ACHN (cell line): ENCODE measurements at regions not wholly inside any gene's neighbourhood (a gene's known extent, or its start where the extent isn't known, plus 50 kb on each side); places are given as distances from the start of the nearest gene placed in this dataset.
A peak's percentile ranks its signal among the peaks of the same experiment; 100 is the strongest.
"Not testable (repeated sequence)": the region's sequence is repeated elsewhere in the genome, so short reads cannot be mapped to it uniquely, and the experiment has no call there.

Experiments
- DNase-seq: peaks from one replicate; pipeline ENCODE4 v3.0.0-alpha.2; 2015
- in situ Hi-C: cut with HindIII; loops from 2 replicates; pipeline ENCODE4 v1.10.0; 2017; ENCODE audit warnings: low sequenced_read_pairs, low pct_ligation_motif_present, low pct_unique_long_range_greater_than_20kb

- DNase-seq: no peak
- in situ Hi-C loops: no loop called here
These were observed 502.3 kb upstream of the RGS6 start for GRCh38 chr14:71429902-71430301.

GRCh38 chr14:71430321-71430677 lies 501.9 kb upstream of the RGS6 start:
- in situ Hi-C loops: no loop called here
- DNase-seq: no peak

- in situ Hi-C loops: no loop called here
These were observed 501.4 kb upstream of the RGS6 start for GRCh38 chr14:71430678-71431376.

GRCh38 chr14:71432334-71433110 lies 499.7 kb upstream of the RGS6 start:
- DNase-seq: no peak
- in situ Hi-C loops: no loop called here

More at GRCh38 chr14:71430678-71431376, 501.4 kb upstream of the RGS6 start:
- no peak for DNase-seq

GRCh38 chr14:71433303-71433702 lies 498.9 kb upstream of the RGS6 start:
- in situ Hi-C loops: no loop called here
- no peak for DNase-seq

GRCh38 chr14:71435641-71436040 lies 496.6 kb upstream of the RGS6 start:
- DNase-seq, in situ Hi-C loops: not testable (repeated sequence)

GRCh38 chr14:71437870-71438269 lies 494.4 kb upstream of the RGS6 start:
- in situ Hi-C loops: no loop called here
- DNase-seq: no peak

- DNase-seq: no peak
- in situ Hi-C loops: no loop called here
These were observed 493.5 kb upstream of the RGS6 start for GRCh38 chr14:71438684-71439083.

GRCh38 chr14:71441126-71441525 lies 491.1 kb upstream of the RGS6 start:
- no peak for DNase-seq
- in situ Hi-C loops: no loop called here

GRCh38 chr14:71444030-71444822 lies 488.0 kb upstream of the RGS6 start:
- no peak for DNase-seq
- in situ Hi-C loops: no loop called here

GRCh38 chr14:71448431-71449315 lies 483.6 kb upstream of the RGS6 start:
- in situ Hi-C loops: no loop called here
- no peak for DNase-seq

GRCh38 chr14:71449316-71450055 lies 482.7 kb upstream of the RGS6 start:
- DNase-seq: no peak

GRCh38 chr14:71451501-71451900 lies 480.7 kb upstream of the RGS6 start:
- DNase-seq: no peak
- in situ Hi-C loops: no loop called here

More at GRCh38 chr14:71449316-71450055, 482.7 kb upstream of the RGS6 start:
- in situ Hi-C loops: no loop called here

- in situ Hi-C loops: no loop called here
- no peak for DNase-seq
These were observed 479.7 kb upstream of the RGS6 start for GRCh38 chr14:71452539-71452938.

- in situ Hi-C loops: no loop called here
- no peak for DNase-seq
These were observed 479.2 kb upstream of the RGS6 start for GRCh38 chr14:71452987-71453386.

GRCh38 chr14:71454010-71454409 lies 478.2 kb upstream of the RGS6 start:
- DNase-seq: no peak
- in situ Hi-C loops: no loop called here

GRCh38 chr14:71454513-71455332 lies 477.5 kb upstream of the RGS6 start:
- peak; percentile 42 for DNase-seq
- in situ Hi-C loops: no loop called here
